Testis (tissue), 2 donors: ENCODE measurements at regions not wholly inside any gene's neighbourhood (a gene's known extent, or its start where the extent isn't known, plus 50 kb on each side); places are given as distances from the start of the nearest gene placed in this dataset.

Source experiments
- DNase-seq: peaks from one replicate; pipeline ENCODE4 v3.0.0-alpha.2; 2019
- H3K27ac ChIP-seq, 2 donors: fragments of 200-600 bp; sonication (generic); one replicate each; pipeline ENCODE4 v1.5.1; 2019
- H3K27me3 ChIP-seq: fragments of 200-600 bp; sonication (generic); one replicate; pipeline ENCODE4 v1.5.1; 2019
- H3K36me3 ChIP-seq: fragments of 200-600 bp; sonication (generic); one replicate; pipeline ENCODE4 v1.5.1; 2017; ENCODE audit warnings: low read depth; ENCODE audit errors: missing control alignments
- H3K4me1 ChIP-seq: fragments of 200-600 bp; sonication (generic); one replicate; pipeline ENCODE4 v1.5.1; 2019
- H3K4me3 ChIP-seq, 2 donors: fragments of 200-600 bp; sonication (generic); one replicate each; pipeline ENCODE4 v1.5.1; 2017 to 2019
- H3K9me3 ChIP-seq: fragments of 200-600 bp; sonication (generic); one replicate; pipeline ENCODE4 v1.5.1; 2017
- CTCF ChIP-seq, 3 experiments: fragments of 450-650 bp in 2 of 3; fragments of 200-600 bp in 1 of 3; sonication (generic) in 1 of 3; IDR thresholded peaks; one replicate each; pipeline ENCODE4 v1.5.1; 2016 to 2019; ENCODE audit warnings: antibody characterized with exemption in 3 of 3, mild to moderate bottlenecking in 2 of 3, moderate library complexity in 1 of 3
- POLR2A ChIP-seq: fragments of 450-650 bp; IDR thresholded peaks from one replicate; pipeline ENCODE4 v1.6.1; 2017; ENCODE audit warnings: antibody characterized with exemption, mild to moderate bottlenecking, moderate library complexity
- WGBS, 2 donors: methylation state at CpG; one replicate each; pipeline ENCODE4 v1.1.5; 2018; 5-methylcytosine and 5-hydroxymethylcytosine counted together
- intact Hi-C: fragments of 100-400 bp; cut with DNase I; formaldehyde crosslinking; loops from one replicate; pipeline ENCODE4 v1.15.1; 2023; ENCODE audit warnings: low total_unique reads

- 86 to 91% methylated on average over 2 of the region's 2 CpGs for WGBS, 2 donors
- Histone ChIP-seq H3K4me1 (no peaks in the 10 kb centered on the region), H3K4me3 (no peak overlapping the region), H3K36me3 (no peaks in the 10 kb centered on the region), H3K27ac (no peak overlapping the region), H3K9me3 (no peaks in the 10 kb centered on the region), H3K27me3 (no peaks in the 10 kb centered on the region)
- no peak for DNase-seq
- intact Hi-C loops = no loop called here
- TF ChIP-seq POLR2A = no peak
Observed at GRCh38 chr7:80362677-80363076, 149.2 kb downstream of the GNAT3 start.

GRCh38 chr7:80362010-80362618 lies 149.8 kb downstream of the GNAT3 start:
- DNase-seq = no peak
- Histone ChIP-seq H3K27me3 (no peaks in the 10 kb centered on the region), H3K36me3 (no peaks in the 10 kb centered on the region), H3K27ac (no peak overlapping the region), H3K9me3 (no peaks in the 10 kb centered on the region), H3K4me1 (no peaks in the 10 kb centered on the region), H3K4me3 (no peak overlapping the region)
- WGBS, 2 donors = 84 to 89% methylated on average over 1 of the region's 1 CpG
- intact Hi-C loops = no loop called here
- TF ChIP-seq CTCF (IDR thresholded peaks at IDR 0.05) = no peak
- no peak for TF ChIP-seq POLR2A

GRCh38 chr7:80359476-80359875 lies 152.4 kb downstream of the GNAT3 start:
- Histone ChIP-seq H3K4me1 (no peaks in the 10 kb centered on the region), H3K4me3 (no peak overlapping the region), H3K9me3 (no peaks in the 10 kb centered on the region), H3K27me3 (no peaks in the 10 kb centered on the region), H3K27ac (no peak overlapping the region), H3K36me3 (no peaks in the 10 kb centered on the region)
- intact Hi-C loops = no loop called here
- WGBS, 2 donors = 81 to 88% methylated on average over 2 of the region's 2 CpGs
- TF ChIP-seq POLR2A (no peak), CTCF (IDR thresholded peaks at IDR 0.05) (no peak)
- no peak for DNase-seq

GRCh38 chr7:80359029-80359428 lies 152.8 kb downstream of the GNAT3 start:
- no peak for DNase-seq
- intact Hi-C loops = no loop called here
- Histone ChIP-seq H3K27me3 (no peaks in the 10 kb centered on the region), H3K27ac (no peak overlapping the region), H3K9me3 (no peaks in the 10 kb centered on the region), H3K4me1 (no peaks in the 10 kb centered on the region), H3K4me3 (no peak overlapping the region), H3K36me3 (no peaks in the 10 kb centered on the region)
- WGBS, 2 donors = 91 to 96% methylated on average over 3 of the region's 3 CpGs
- TF ChIP-seq POLR2A (no peak), CTCF (IDR thresholded peaks at IDR 0.05) (no peak)

- Histone ChIP-seq H3K36me3 (no peaks in the 10 kb centered on the region), H3K4me3 (no peak overlapping the region), H3K27ac (no peak overlapping the region), H3K4me1 (no peaks in the 10 kb centered on the region), H3K9me3 (no peaks in the 10 kb centered on the region), H3K27me3 (no peaks in the 10 kb centered on the region)
- intact Hi-C loops = no loop called here
- no peak for DNase-seq
- TF ChIP-seq POLR2A = no peak
Observed at GRCh38 chr7:80357530-80357929, 154.3 kb downstream of the GNAT3 start.

GRCh38 chr7:80350430-80350829 lies 161.4 kb downstream of the GNAT3 start:
- 48 to 84% methylated on average over 1 of the region's 1 CpG for WGBS, 2 donors
- intact Hi-C loops = no loop called here

More at GRCh38 chr7:80350430-80350829, 161.4 kb downstream of the GNAT3 start:
- Histone ChIP-seq H3K4me1 (no peaks in the 10 kb centered on the region), H3K9me3 (no peaks in the 10 kb centered on the region), H3K27ac (no peak overlapping the region), H3K4me3 (no peak overlapping the region), H3K36me3 (no peaks in the 10 kb centered on the region), H3K27me3 (no peaks in the 10 kb centered on the region)
- DNase-seq = no peak
- TF ChIP-seq CTCF (IDR thresholded peaks at IDR 0.05) = no peak
- TF ChIP-seq POLR2A = no peak
